ENCODE measurements at regions not wholly inside any gene's neighbourhood (a gene's known extent, or its start where the extent isn't known, plus 50 kb on each side); places are given as distances from the start of the nearest gene placed in this dataset.
"Not testable (repeated sequence)": the region's sequence is repeated elsewhere in the genome, so short reads cannot be mapped to it uniquely, and the experiment has no call there.

DNA sequence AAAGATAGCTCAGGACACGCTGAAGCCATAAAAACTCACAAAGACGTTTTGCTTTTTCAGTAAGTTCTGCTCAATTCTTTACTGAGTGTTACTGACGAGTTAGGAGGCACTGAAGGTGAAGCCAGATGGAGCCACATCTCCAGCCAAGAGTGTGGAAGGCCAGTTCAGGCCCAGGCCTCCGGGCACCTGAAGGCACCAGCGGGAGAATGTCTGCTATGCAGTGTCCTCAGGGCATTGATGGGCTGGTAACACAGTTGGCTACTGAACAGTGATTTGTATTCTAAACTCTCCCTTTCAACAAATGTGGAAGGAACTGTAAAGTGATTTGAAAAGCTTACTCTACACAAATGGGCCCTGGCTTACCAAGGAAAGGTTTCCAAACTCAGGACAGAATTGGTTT lies 64.8 kb upstream of the SVIL start:
- TF ChIP-seq, protein P1, sequence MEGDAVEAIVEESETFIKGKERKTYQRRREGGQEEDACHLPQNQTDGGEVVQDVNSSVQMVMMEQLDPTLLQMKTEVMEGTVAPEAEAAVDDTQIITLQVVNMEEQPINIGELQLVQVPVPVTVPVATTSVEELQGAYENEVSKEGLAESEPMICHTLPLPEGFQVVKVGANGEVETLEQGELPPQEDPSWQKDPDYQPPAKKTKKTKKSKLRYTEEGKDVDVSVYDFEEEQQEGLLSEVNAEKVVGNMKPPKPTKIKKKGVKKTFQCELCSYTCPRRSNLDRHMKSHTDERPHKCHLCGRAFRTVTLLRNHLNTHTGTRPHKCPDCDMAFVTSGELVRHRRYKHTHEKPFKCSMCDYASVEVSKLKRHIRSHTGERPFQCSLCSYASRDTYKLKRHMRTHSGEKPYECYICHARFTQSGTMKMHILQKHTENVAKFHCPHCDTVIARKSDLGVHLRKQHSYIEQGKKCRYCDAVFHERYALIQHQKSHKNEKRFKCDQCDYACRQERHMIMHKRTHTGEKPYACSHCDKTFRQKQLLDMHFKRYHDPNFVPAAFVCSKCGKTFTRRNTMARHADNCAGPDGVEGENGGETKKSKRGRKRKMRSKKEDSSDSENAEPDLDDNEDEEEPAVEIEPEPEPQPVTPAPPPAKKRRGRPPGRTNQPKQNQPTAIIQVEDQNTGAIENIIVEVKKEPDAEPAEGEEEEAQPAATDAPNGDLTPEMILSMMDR (IDR thresholded peaks at IDR 0.05; ENCODE audit: low read depth, low read length): no peak

DNA sequence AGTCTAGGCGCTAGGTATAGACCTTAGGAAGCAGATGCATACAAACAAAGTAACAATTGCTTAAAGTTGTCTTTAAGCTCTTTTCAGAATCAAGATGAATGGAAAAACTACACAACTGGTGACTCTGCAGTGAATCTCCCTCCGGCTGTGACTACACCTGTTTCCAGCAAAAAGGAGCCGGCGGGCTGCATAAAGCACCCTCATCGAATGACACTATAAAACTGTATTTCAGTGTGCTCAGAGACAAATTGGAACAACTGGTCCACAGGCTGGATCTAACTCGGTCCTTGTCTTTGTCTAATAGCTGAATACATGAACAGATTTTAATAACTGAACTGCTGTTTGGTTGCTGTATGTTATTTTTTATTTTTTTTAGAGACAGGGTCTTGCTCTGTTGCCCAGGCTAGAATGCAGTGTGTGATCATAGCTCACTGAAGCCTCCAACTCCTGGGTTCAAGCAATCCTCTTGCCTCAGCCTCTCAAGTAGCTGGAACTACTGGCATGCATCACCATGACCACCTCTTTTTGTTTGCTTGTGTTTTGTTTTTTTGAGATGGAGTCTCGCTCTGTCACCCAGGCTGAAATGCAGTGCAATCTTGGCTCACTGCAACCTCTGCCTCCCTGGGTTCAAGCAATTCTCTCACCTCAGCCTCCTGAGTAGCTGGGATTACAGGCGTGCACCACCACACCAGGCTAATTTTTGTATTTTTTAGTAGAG lies 64.2 kb upstream of the SVIL start:
- no peaks in the 10 kb centered on the region for H3K36me3 ChIP-seq
- H3K27me3 ChIP-seq: no peaks in the 10 kb centered on the region
- H3K4me3 ChIP-seq (ENCODE audit: low read depth, low read length): no peak overlapping the region
- TF ChIP-seq, protein P1 (IDR thresholded peaks at IDR 0.05; ENCODE audit: low read depth, low read length): no peak
- peaks cover 11% of the 10 kb centered on the region for H3K4me1 ChIP-seq
- DNase-seq: no peak
- H3K9me3 ChIP-seq: no peaks in the 10 kb centered on the region

More for the DNA sequence above, 64.8 kb upstream of the SVIL start:
- no peak overlapping the region for H3K4me3 ChIP-seq (ENCODE audit: low read depth, low read length)
- H3K9me3 ChIP-seq: no peaks in the 10 kb centered on the region
- peaks cover 16% of the 10 kb centered on the region for H3K4me1 ChIP-seq
- DNase-seq: no peak
- no peaks in the 10 kb centered on the region for H3K27me3 ChIP-seq
- H3K36me3 ChIP-seq: no peaks in the 10 kb centered on the region

DNA sequence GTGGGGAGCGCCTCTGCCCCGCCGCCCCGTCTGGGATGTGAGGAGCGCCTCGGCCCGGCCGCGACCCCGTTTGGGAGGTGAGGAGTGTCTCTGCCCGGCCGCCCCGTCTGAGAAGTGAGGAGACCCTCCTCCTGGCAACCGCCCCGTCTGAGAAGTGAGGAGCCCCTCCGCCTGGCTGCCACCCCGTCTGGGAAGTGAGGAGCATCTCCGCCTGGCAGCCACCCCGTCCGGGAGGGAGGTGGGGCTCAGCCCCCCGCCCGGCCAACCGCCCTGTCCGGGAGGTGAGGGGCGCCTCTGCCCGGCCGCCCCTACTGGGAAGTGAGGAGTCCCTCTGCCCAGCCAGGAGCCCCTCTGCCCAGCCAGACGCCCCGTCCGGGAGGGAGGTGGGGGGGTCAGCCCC lies 61.8 kb upstream of the SVIL start:
- not testable (repeated sequence) for H3K4me1 ChIP-seq; H3K27me3 ChIP-seq; DNase-seq; H3K36me3 ChIP-seq; H3K9me3 ChIP-seq; H3K4me3 ChIP-seq (ENCODE audit: low read depth, low read length)

DNA sequence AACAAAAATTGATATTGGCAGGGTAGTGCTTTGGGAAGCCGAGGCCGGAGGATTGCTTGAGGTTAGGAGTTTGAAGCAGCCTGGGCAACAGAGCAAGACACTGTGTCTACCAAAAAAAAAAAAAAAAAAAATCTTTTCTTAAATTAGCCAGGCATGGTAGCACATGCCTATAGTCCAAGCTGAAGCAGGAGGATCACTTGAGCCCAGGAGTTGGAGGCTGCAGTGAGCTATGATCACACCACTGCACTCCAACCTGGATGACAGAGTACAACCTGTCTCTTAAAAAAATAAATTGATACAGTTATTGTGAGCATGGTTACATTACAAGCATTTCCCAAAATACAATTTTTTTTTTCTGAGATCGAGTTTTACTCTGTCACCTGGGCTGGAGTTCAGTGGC lies 59.4 kb upstream of the SVIL start:
- Histone ChIP-seq H3K36me3 (no peaks in the 10 kb centered on the region), H3K4me3 (ENCODE audit: low read depth, low read length) (no peak overlapping the region), H3K9me3 (no peaks in the 10 kb centered on the region), H3K4me1 (peaks cover 3% of the 10 kb centered on the region), H3K27me3 (no peaks in the 10 kb centered on the region)
- DNase-seq: no peak
- TF ChIP-seq, protein P1 (IDR thresholded peaks at IDR 0.05; ENCODE audit: low read depth, low read length): no peak

DNA sequence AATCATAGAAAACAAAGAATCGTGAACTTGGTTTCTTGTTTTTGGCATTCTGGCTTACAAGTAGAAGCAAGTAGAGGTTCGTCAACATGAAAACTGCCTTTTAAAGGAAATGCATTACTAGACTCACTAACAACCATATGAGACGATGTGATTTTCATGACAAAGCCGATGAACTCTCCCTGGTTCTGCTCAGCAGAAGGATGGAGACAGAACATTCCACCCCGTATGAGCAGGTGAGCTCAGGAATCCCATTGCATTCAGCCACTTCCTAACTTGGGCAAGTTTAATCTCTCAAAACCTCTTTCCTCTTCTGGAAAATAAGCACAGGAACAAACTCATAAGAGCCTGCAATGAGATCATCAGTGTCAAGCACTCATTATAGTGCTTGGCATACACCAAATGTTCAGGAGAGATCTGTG lies 57.4 kb upstream of the SVIL start:
- TF ChIP-seq, protein P1 (IDR thresholded peaks at IDR 0.05; ENCODE audit: low read depth, low read length): no peak
- H3K9me3 ChIP-seq: no peaks in the 10 kb centered on the region
- peak overlapping the region; percentile 45 for H3K4me3 ChIP-seq (ENCODE audit: low read depth, low read length)
- H3K27me3 ChIP-seq: no peaks in the 10 kb centered on the region
- H3K36me3 ChIP-seq: no peaks in the 10 kb centered on the region
- peaks cover 10% of the 10 kb centered on the region for H3K4me1 ChIP-seq
- DNase-seq: no peak

DNA sequence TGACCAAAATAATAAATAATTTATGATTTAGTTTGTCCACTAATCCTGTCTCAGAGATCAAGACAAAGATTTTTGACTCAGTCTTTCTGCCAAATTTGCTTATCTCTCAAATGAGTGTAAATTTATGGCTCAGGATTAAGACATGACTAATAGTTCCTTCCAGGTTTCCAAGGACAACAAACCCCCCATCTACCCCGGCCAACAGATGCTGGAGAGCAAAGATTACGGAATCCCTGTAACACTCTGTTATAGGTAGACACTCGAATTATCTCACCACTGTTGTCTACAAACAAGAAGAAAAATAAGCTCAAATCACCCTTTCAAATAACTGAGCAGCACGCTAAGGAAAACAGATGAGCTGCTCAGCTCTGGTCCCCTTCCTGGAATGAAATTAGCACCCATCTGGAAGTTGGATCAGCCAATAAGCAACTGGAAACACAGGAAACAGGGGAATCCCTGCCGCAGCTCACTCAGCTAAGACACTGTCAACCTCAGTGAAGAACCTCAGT lies 56.8 kb upstream of the SVIL start:
- Histone ChIP-seq H3K9me3 (no peaks in the 10 kb centered on the region), H3K4me1 (peaks cover 10% of the 10 kb centered on the region), H3K4me3 (ENCODE audit: low read depth, low read length) (peak overlapping the region; percentile 45), H3K36me3 (no peaks in the 10 kb centered on the region), H3K27me3 (no peaks in the 10 kb centered on the region)
- DNase-seq: peak; percentile 56
- TF ChIP-seq, protein P1 (IDR thresholded peaks at IDR 0.05; ENCODE audit: low read depth, low read length): no peak
